ENCODE measurements at regions not wholly inside any gene's neighbourhood (a gene's known extent, or its start where the extent isn't known, plus 50 kb on each side); places are given as distances from the start of the nearest gene placed in this dataset.

GRCh38 chr3:191020730-191021396 lies 158.4 kb upstream of the GMNC start:
- 2% methylated on average over 2 of the region's 2 CpGs for WGBS (ENCODE audit: low lambda C conversion rate)
- Histone ChIP-seq H3K4me3 (ENCODE audit: low read depth in 2 of 2, low read length in 1 of 2) (no peak overlapping the region), H3K79me2 (ENCODE audit: insufficient read depth) (no peaks in the 10 kb centered on the region), H3K4me1 (ENCODE audit: control insufficient read depth in 1 of 2, insufficient read depth in 2 of 2, low read depth in 1 of 2, low read length in 1 of 2) (no peaks in the 10 kb centered on the region; a peak in 1 of 4 replicates), H3K9me2 (no peaks in the 10 kb centered on the region), H3K27me3 (ENCODE audit: insufficient read depth) (peaks cover 5% of the 10 kb centered on the region; the same call in 1 of the 2 replicates), H2AFZ (ENCODE audit: low read depth) (no peak overlapping the region), H3K9me3 (no peaks in the 10 kb centered on the region), H4K20me1 (ENCODE audit: insufficient read depth) (no peaks in the 10 kb centered on the region), H3K9ac (no peak overlapping the region), H3K36me3 (replicated peaks in 1 of 2; ENCODE audit: control insufficient read depth in 1 of 2, insufficient read depth in 2 of 2, low read length in 1 of 2) (no peaks in the 10 kb centered on the region), H3K27ac (ENCODE audit: low read depth in 2 of 2, low read length in 1 of 2) (no peak overlapping the region), H3F3A (replicated peaks; ENCODE audit: insufficient read depth) (no peaks in the 10 kb centered on the region), H3K4me2 (no peak overlapping the region)
- ChIA-PET POLR2A (no interaction called here), CTCF (interaction anchor here (0.7 to 2.1 kb wide), 2 partner anchors 30 to 119 kb away, joined by 4 read pairs; no protein-coding TSS in a partner anchor)
- no peak for DNase-seq
- TF ChIP-seq CTCF (IDR thresholded peaks at IDR 0.05) (no peak), JUND (IDR thresholded peaks at IDR 0.05) (no peak)

GRCh38 chr3:191019855-191020254 lies 157.4 kb upstream of the GMNC start:
- no peak overlapping the region for H3K9ac ChIP-seq
- no peaks in the 10 kb centered on the region for H3K9me2 ChIP-seq
- peaks cover 5% of the 10 kb centered on the region; the same call in 1 of the 2 replicates for H3K27me3 ChIP-seq (ENCODE audit: insufficient read depth)
- H3K79me2 ChIP-seq (ENCODE audit: insufficient read depth): no peaks in the 10 kb centered on the region
- H3K4me1 ChIP-seq (ENCODE audit: control insufficient read depth in 1 of 2, insufficient read depth in 2 of 2, low read depth in 1 of 2, low read length in 1 of 2): no peaks in the 10 kb centered on the region; a peak in 1 of 4 replicates
- no peak overlapping the region for H3K4me3 ChIP-seq (ENCODE audit: low read depth in 2 of 2, low read length in 1 of 2)
- no peak overlapping the region for H3K27ac ChIP-seq (ENCODE audit: low read depth in 2 of 2, low read length in 1 of 2)
- POLR2A ChIA-PET: no interaction called here
- CTCF ChIA-PET: interaction anchor here (2.1 kb wide), 1 partner anchor 31 kb away, joined by 4 read pairs; no protein-coding TSS in a partner anchor
- no peaks in the 10 kb centered on the region for H3K9me3 ChIP-seq
- WGBS (ENCODE audit: low lambda C conversion rate): 11% methylated on average over 6 of the region's 6 CpGs
- H2AFZ ChIP-seq (ENCODE audit: low read depth): no peak overlapping the region
- no peaks in the 10 kb centered on the region for H3F3A ChIP-seq (replicated peaks; ENCODE audit: insufficient read depth)
- H3K36me3 ChIP-seq (replicated peaks in 1 of 2; ENCODE audit: control insufficient read depth in 1 of 2, insufficient read depth in 2 of 2, low read length in 1 of 2): no peaks in the 10 kb centered on the region
- no peak overlapping the region for H3K4me2 ChIP-seq
- H4K20me1 ChIP-seq (ENCODE audit: insufficient read depth): no peaks in the 10 kb centered on the region
- no peak for DNase-seq
- TF ChIP-seq SMC3 (IDR thresholded peaks at IDR 0.05; ENCODE audit: low read depth, low read length) (no peak), NFIC (IDR thresholded peaks at IDR 0.05; ENCODE audit: borderline replicate concordance) (no peak), TAF1 (IDR thresholded peaks at IDR 0.05; ENCODE audit: borderline replicate concordance, low read depth, low read length) (no peak), TEAD4 (IDR thresholded peaks at IDR 0.05; ENCODE audit: borderline replicate concordance, insufficient read depth) (no peak), EP300 (IDR thresholded peaks at IDR 0.05; ENCODE audit: borderline replicate concordance in 1 of 2, low read depth in 1 of 2, low read length in 1 of 2) (no peak), NRF1 (IDR thresholded peaks at IDR 0.05; ENCODE audit: low read depth, low read length) (no peak), TCF12 (IDR thresholded peaks at IDR 0.05) (no peak), REST (IDR thresholded peaks at IDR 0.05; ENCODE audit: low read depth, low read length) (no peak), EZH2phosphoT487 (IDR thresholded peaks at IDR 0.05; ENCODE audit: borderline replicate concordance, low read depth) (no peak), RXRA (IDR thresholded peaks at IDR 0.05; ENCODE audit: borderline replicate concordance, low read depth) (no peak), GABPA (IDR thresholded peaks at IDR 0.05; ENCODE audit: low read depth) (no peak), GATA2 (CRISPR knock-in tag; IDR thresholded peaks at IDR 0.05) (no peak)
- TF ChIP-seq, protein P1, sequence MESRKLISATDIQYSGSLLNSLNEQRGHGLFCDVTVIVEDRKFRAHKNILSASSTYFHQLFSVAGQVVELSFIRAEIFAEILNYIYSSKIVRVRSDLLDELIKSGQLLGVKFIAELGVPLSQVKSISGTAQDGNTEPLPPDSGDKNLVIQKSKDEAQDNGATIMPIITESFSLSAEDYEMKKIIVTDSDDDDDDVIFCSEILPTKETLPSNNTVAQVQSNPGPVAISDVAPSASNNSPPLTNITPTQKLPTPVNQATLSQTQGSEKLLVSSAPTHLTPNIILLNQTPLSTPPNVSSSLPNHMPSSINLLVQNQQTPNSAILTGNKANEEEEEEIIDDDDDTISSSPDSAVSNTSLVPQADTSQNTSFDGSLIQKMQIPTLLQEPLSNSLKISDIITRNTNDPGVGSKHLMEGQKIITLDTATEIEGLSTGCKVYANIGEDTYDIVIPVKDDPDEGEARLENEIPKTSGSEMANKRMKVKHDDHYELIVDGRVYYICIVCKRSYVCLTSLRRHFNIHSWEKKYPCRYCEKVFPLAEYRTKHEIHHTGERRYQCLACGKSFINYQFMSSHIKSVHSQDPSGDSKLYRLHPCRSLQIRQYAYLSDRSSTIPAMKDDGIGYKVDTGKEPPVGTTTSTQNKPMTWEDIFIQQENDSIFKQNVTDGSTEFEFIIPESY (IDR thresholded peaks at IDR 0.05; ENCODE audit: borderline replicate concordance, low read depth): no peak
- TF ChIP-seq, protein P2, sequence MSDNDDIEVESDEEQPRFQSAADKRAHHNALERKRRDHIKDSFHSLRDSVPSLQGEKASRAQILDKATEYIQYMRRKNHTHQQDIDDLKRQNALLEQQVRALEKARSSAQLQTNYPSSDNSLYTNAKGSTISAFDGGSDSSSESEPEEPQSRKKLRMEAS (IDR thresholded peaks at IDR 0.05; ENCODE audit: low read depth): no peak
- TF ChIP-seq, protein P3, sequence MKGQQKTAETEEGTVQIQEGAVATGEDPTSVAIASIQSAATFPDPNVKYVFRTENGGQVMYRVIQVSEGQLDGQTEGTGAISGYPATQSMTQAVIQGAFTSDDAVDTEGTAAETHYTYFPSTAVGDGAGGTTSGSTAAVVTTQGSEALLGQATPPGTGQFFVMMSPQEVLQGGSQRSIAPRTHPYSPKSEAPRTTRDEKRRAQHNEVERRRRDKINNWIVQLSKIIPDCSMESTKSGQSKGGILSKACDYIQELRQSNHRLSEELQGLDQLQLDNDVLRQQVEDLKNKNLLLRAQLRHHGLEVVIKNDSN (IDR thresholded peaks at IDR 0.05; ENCODE audit: borderline replicate concordance, low read depth): no peak
